Trophoblast cell (in vitro differentiated cells and primary cell): ENCODE measurements at regions not wholly inside any gene's neighbourhood (a gene's known extent, or its start where the extent isn't known, plus 50 kb on each side); places are given as distances from the start of the nearest gene placed in this dataset.

Experiments
- DNase-seq, 2 donors: peaks; one replicate each; pipeline ENCODE4 v3.0.0-alpha.2; 2016
- H2AFZ ChIP-seq: 2 replicates; pipeline ENCODE4 v1.6.1; 2013; ENCODE audit warnings: low read length, moderate library complexity, mild to moderate bottlenecking; ENCODE audit not compliant: insufficient read depth, poor library complexity
- H2AK5ac ChIP-seq: 2 replicates; pipeline ENCODE4 v1.6.1; 2013; ENCODE audit warnings: mild to moderate bottlenecking, low read length
- H2BK120ac ChIP-seq: 2 replicates; pipeline ENCODE4 v1.6.1; 2013; ENCODE audit warnings: low read length, mild to moderate bottlenecking, moderate library complexity; ENCODE audit not compliant: insufficient read depth, poor library complexity
- H2BK12ac ChIP-seq: 2 replicates; pipeline ENCODE4 v1.6.1; 2013; ENCODE audit warnings: mild to moderate bottlenecking, low read length, moderate library complexity
- H2BK5ac ChIP-seq: 2 replicates; pipeline ENCODE4 v1.6.1; 2013; ENCODE audit warnings: low read length, low read depth, moderate library complexity, mild to moderate bottlenecking; ENCODE audit not compliant: poor library complexity
- H3K14ac ChIP-seq: 2 replicates; pipeline ENCODE4 v1.6.1; 2013; ENCODE audit warnings: mild to moderate bottlenecking, low read length
- H3K18ac ChIP-seq: 2 replicates; pipeline ENCODE4 v1.6.1; 2013; ENCODE audit warnings: mild to moderate bottlenecking, low read length
- H3K23ac ChIP-seq: 2 replicates; pipeline ENCODE4 v1.6.1; 2013; ENCODE audit warnings: low read length
- H3K27ac ChIP-seq: 2 replicates; pipeline ENCODE4 v1.5.1; 2013; ENCODE audit warnings: low read depth, mild to moderate bottlenecking, inconsistent platforms, low read length, moderate library complexity
- H3K27me3 ChIP-seq: 2 replicates; pipeline ENCODE4 v1.6.1; 2013; ENCODE audit warnings: inconsistent platforms, mild to moderate bottlenecking, low read length, moderate library complexity; ENCODE audit not compliant: insufficient read depth
- H3K36me3 ChIP-seq, 2 experiments: 1 replicate in 1 of 2; 2 replicates in 1 of 2; pipeline ENCODE4 v1.6.1; 2013; ENCODE audit warnings: low read length in 2 of 2, mild to moderate bottlenecking in 2 of 2, moderate library complexity in 1 of 2; ENCODE audit not compliant: insufficient read depth in 2 of 2, control insufficient read depth in 1 of 2
- H3K4ac ChIP-seq: 2 replicates; pipeline ENCODE4 v1.6.1; 2013; ENCODE audit warnings: low read depth, mild to moderate bottlenecking, low read length, moderate library complexity
- H3K4me1 ChIP-seq, 2 experiments: 1 replicate in 1 of 2; 2 replicates in 1 of 2; pipeline ENCODE4 v1.6.1; 2013; ENCODE audit warnings: low read length in 2 of 2, mild to moderate bottlenecking in 2 of 2, moderate library complexity in 1 of 2; ENCODE audit not compliant: insufficient read depth in 2 of 2, control insufficient read depth in 1 of 2
- H3K4me2 ChIP-seq: 2 replicates; pipeline ENCODE4 v1.6.1; 2013; ENCODE audit warnings: inconsistent platforms, mild to moderate bottlenecking, low read length, moderate library complexity
- H3K4me3 ChIP-seq: 2 replicates; pipeline ENCODE4 v1.5.1; 2013; ENCODE audit warnings: mild to moderate bottlenecking, low read depth, low read length, inconsistent platforms
- H3K79me1 ChIP-seq: one replicate; pipeline ENCODE4 v1.6.1; 2013; ENCODE audit warnings: low read length
- H3K79me2 ChIP-seq: 2 replicates; pipeline ENCODE4 v1.6.1; 2013; ENCODE audit warnings: low read length, mild to moderate bottlenecking; ENCODE audit not compliant: control insufficient read depth, insufficient read depth, poor library complexity
- H3K9ac ChIP-seq: 2 replicates; pipeline ENCODE4 v1.6.1; 2013; ENCODE audit warnings: mild to moderate bottlenecking, low read length
- H3K9me3 ChIP-seq: 2 replicates; pipeline ENCODE4 v1.6.1; 2013; ENCODE audit warnings: low read depth, mild to moderate bottlenecking, control low read depth, inconsistent platforms, low read length; ENCODE audit not compliant: insufficient read depth
- H4K12ac ChIP-seq: 2 replicates; pipeline ENCODE4 v1.6.1; 2013; ENCODE audit warnings: low read depth, mild to moderate bottlenecking, low read length, moderate library complexity
- H4K8ac ChIP-seq: 2 replicates; pipeline ENCODE4 v1.6.1; 2013; ENCODE audit warnings: low read depth, mild to moderate bottlenecking, low read length, moderate library complexity
- H4K91ac ChIP-seq: one replicate; pipeline ENCODE4 v1.6.1; 2013; ENCODE audit warnings: low read depth, mild to moderate bottlenecking, low read length, moderate library complexity
- WGBS: extraction: QIAGEN DNeasy Blood & Tissue Kit; methylation state at CpG from one replicate; pipeline ENCODE4 v1.1.7; 2013; ENCODE audit warnings: missing lambda C conversion rate; ENCODE audit not compliant: insufficient read length, insufficient coverage; ENCODE audit errors: extremely low coverage; 5-methylcytosine and 5-hydroxymethylcytosine counted together

- Histone ChIP-seq H3K4ac (no peak overlapping the region), H3K79me2 (no peaks in the 10 kb centered on the region), H3K9me3 (no peaks in the 10 kb centered on the region), H2AFZ (no peak overlapping the region), H4K91ac (no peak overlapping the region), H2BK12ac (no peak overlapping the region), H2BK5ac (no peak overlapping the region), H3K4me3 (no peak overlapping the region), H3K27ac (no peak overlapping the region), H4K12ac (no peak overlapping the region), H3K18ac (no peak overlapping the region), H4K8ac (no peak overlapping the region), H3K36me3 (no peaks in the 10 kb centered on the region), H3K4me2 (no peak overlapping the region), H3K79me1 (no peaks in the 10 kb centered on the region), H3K4me1 (no peaks in the 10 kb centered on the region), H3K9ac (no peak overlapping the region), H3K14ac (no peak overlapping the region), H2AK5ac (no peak overlapping the region), H3K23ac (no peak overlapping the region), H2BK120ac (no peak overlapping the region), H3K27me3 (no peaks in the 10 kb centered on the region)
- DNase-seq: no peak
- WGBS: no CpG with 5 or more reads among the region's 1 CpG
Observed at GRCh38 chr14:22311636-22312035, 277.4 kb downstream of the DAD1 start.

GRCh38 chr14:22305607-22306006 is 283.4 kb downstream of the DAD1 start:
- no peaks in the 10 kb centered on the region for H3K27me3 ChIP-seq
- H3K79me1 ChIP-seq: no peaks in the 10 kb centered on the region
- H3K79me2 ChIP-seq: no peaks in the 10 kb centered on the region
- no peak overlapping the region for H3K23ac ChIP-seq
- no peak overlapping the region for H3K18ac ChIP-seq
- no peaks in the 10 kb centered on the region for H3K4me1 ChIP-seq
- H3K36me3 ChIP-seq: no peaks in the 10 kb centered on the region
- no peak overlapping the region for H3K9ac ChIP-seq
- no peak overlapping the region for H3K14ac ChIP-seq
- H4K8ac ChIP-seq: no peak overlapping the region
- no peak overlapping the region for H2BK12ac ChIP-seq
- DNase-seq: no peak
- no CpG with 5 or more reads among the region's 5 CpGs for WGBS
- no peak overlapping the region for H3K27ac ChIP-seq
- H2AFZ ChIP-seq: no peak overlapping the region
- H3K9me3 ChIP-seq: peaks cover 2% of the 10 kb centered on the region
- H3K4me3 ChIP-seq: no peak overlapping the region
- no peak overlapping the region for H3K4ac ChIP-seq
- no peak overlapping the region for H2BK5ac ChIP-seq
- H4K91ac ChIP-seq: no peak overlapping the region
- H4K12ac ChIP-seq: no peak overlapping the region
- no peak overlapping the region for H3K4me2 ChIP-seq
- H2AK5ac ChIP-seq: no peak overlapping the region
- H2BK120ac ChIP-seq: no peak overlapping the region

DNA sequence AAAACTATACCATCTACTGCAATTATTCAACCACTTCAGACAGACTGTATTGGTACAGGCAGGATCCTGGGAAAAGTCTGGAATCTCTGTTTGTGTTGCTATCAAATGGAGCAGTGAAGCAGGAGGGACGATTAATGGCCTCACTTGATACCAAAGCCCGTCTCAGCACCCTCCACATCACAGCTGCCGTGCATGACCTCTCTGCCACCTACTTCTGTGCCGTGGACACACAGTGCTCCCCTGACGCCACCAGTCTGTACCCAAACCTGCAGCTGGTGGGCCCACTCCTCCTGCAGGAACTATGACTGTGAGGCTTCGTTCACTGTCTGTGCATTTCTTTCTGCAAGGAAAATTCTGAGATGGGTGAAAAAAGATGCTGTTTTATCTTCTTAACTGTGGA is 284.7 kb downstream of the DAD1 start:
- Histone ChIP-seq H3K4me2 (no peak overlapping the region), H2AK5ac (no peak overlapping the region), H2AFZ (no peak overlapping the region), H3K4me3 (no peak overlapping the region), H3K27me3 (no peaks in the 10 kb centered on the region), H3K4ac (no peak overlapping the region), H3K27ac (no peak overlapping the region), H3K9me3 (peaks cover 2% of the 10 kb centered on the region), H3K4me1 (no peaks in the 10 kb centered on the region), H4K8ac (no peak overlapping the region), H2BK120ac (no peak overlapping the region), H3K79me2 (no peaks in the 10 kb centered on the region), H4K91ac (no peak overlapping the region), H4K12ac (no peak overlapping the region), H3K18ac (no peak overlapping the region), H3K79me1 (no peaks in the 10 kb centered on the region), H3K23ac (no peak overlapping the region), H3K9ac (peak overlapping the region; percentile 62), H2BK12ac (no peak overlapping the region), H3K36me3 (no peaks in the 10 kb centered on the region), H2BK5ac (no peak overlapping the region), H3K14ac (no peak overlapping the region)
- WGBS: no CpG with 5 or more reads among the region's 6 CpGs
- DNase-seq: no peak

GRCh38 chr14:22303589-22304195 is 285.3 kb downstream of the DAD1 start:
- Histone ChIP-seq H3K79me2 (no peaks in the 10 kb centered on the region), H2AK5ac (no peak overlapping the region), H2BK5ac (no peak overlapping the region), H3K4ac (no peak overlapping the region), H3K14ac (no peak overlapping the region), H4K8ac (no peak overlapping the region), H3K9me3 (peaks cover 2% of the 10 kb centered on the region), H2BK120ac (no peak overlapping the region), H3K36me3 (no peaks in the 10 kb centered on the region), H3K23ac (no peak overlapping the region), H4K12ac (no peak overlapping the region), H4K91ac (no peak overlapping the region), H2AFZ (no peak overlapping the region), H3K4me1 (no peaks in the 10 kb centered on the region), H3K18ac (no peak overlapping the region), H3K27me3 (no peaks in the 10 kb centered on the region), H3K4me3 (no peak overlapping the region), H3K9ac (peak overlapping the region; percentile 34), H2BK12ac (no peak overlapping the region), H3K79me1 (no peaks in the 10 kb centered on the region), H3K4me2 (no peak overlapping the region), H3K27ac (no peak overlapping the region)
- peak in 1 of 2 donors; percentile 44 for DNase-seq
- WGBS: no CpG with 5 or more reads among the region's 5 CpGs
